Endothelial cell of umbilical vein (primary cell): ENCODE measurements at regions not wholly inside any gene's neighbourhood (a gene's known extent, or its start where the extent isn't known, plus 50 kb on each side); places are given as distances from the start of the nearest gene placed in this dataset.

ENCODE experiments used
- JUN ChIP-seq: IDR thresholded peaks from 2 replicates; pipeline ENCODE4 v1.6.1; 2011; ENCODE audit warnings: borderline replicate concordance, low read depth; ENCODE audit not compliant: insufficient read length, insufficient read depth
- TF ChIP-seq, protein P1 (sequence below), 2 donors: IDR thresholded peaks; 1 replicate in 1 of 2; 2 replicates in 1 of 2; pipeline ENCODE4 v1.5.1; 2011; ENCODE audit warnings: low read length in 2 of 2, mild to moderate bottlenecking in 2 of 2, moderate library complexity in 2 of 2, control low read depth in 1 of 2, inconsistent platforms in 1 of 2, low read depth in 1 of 2; ENCODE audit not compliant: insufficient read depth in 1 of 2; ENCODE audit errors: extremely low read depth in 1 of 2

DNA sequence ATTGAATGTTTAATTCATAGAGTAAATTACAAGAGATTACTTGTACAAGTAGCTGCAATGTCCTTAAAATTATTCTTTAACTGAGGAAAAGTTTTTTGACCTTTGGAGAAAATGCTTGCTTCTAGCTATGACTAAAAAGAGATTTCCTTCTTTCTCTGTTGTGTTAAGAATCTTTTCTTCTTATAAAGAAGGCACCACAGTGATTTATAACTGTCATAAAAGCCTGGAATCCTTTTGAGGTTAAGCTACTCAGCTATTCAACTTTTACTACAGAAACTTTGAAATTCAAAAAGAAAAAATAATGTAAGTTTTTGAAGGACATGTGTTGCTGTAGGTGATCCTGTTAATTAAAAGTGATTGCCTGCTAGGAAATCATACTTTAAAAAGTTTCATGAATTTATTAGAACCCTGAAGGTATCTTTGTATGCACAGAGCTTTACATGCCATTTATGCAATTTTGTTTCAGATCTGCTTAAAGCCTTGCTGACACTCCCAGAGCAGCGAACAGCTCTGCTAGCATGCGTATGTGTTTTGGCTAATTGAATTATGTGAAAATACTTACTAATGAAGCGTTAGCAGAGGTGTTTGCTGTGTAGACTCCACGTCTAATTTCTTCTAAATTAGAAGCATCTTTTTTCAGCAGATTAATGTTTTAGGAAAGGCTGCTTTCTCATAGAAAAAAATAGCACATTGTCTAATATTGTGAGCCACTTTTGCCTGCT is 94.7 kb upstream of the SMYD2 start:
- TF ChIP-seq JUN: no peak
- TF ChIP-seq, protein P1, sequence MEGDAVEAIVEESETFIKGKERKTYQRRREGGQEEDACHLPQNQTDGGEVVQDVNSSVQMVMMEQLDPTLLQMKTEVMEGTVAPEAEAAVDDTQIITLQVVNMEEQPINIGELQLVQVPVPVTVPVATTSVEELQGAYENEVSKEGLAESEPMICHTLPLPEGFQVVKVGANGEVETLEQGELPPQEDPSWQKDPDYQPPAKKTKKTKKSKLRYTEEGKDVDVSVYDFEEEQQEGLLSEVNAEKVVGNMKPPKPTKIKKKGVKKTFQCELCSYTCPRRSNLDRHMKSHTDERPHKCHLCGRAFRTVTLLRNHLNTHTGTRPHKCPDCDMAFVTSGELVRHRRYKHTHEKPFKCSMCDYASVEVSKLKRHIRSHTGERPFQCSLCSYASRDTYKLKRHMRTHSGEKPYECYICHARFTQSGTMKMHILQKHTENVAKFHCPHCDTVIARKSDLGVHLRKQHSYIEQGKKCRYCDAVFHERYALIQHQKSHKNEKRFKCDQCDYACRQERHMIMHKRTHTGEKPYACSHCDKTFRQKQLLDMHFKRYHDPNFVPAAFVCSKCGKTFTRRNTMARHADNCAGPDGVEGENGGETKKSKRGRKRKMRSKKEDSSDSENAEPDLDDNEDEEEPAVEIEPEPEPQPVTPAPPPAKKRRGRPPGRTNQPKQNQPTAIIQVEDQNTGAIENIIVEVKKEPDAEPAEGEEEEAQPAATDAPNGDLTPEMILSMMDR (IDR thresholded peaks at IDR 0.05; ENCODE audit: extremely low read depth in 1 of 2, insufficient read depth in 1 of 2, low read depth in 1 of 2, low read length in 2 of 2): no peak
